ENCODE measurements at regions not wholly inside any gene's neighbourhood (a gene's known extent, or its start where the extent isn't known, plus 50 kb on each side); places are given as distances from the start of the nearest gene placed in this dataset.

DNA sequence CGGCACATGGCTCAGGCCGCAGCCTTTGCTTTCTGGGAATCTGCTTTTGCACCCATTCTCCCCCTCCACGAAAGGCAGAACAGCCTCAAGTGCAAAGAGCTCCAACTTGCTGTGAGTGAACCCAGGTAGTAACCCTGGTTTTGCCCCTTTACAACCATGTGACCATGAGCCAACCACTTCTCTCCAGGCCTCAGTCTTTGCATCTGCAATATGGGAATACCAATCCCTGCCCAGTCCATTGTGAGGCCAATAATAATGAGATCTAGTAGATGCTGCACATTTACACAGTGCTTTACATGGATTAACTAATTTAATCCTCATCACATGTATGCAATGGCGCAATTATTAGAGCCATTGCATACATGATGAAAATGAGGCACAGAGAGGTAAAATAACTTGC, 108.9 kb upstream of the MYL2 start:
- TF ChIP-seq OSR1 (CRISPR knock-in tag; IDR thresholded peaks at IDR 0.05), result no peak
- TF ChIP-seq TOX (CRISPR knock-in tag; IDR thresholded peaks at IDR 0.05; ENCODE audit: borderline replicate concordance), result no peak
- no peak for TF ChIP-seq TCF4 (CRISPR knock-in tag; IDR thresholded peaks at IDR 0.05; ENCODE audit: borderline replicate concordance)
- TF ChIP-seq, protein P1, sequence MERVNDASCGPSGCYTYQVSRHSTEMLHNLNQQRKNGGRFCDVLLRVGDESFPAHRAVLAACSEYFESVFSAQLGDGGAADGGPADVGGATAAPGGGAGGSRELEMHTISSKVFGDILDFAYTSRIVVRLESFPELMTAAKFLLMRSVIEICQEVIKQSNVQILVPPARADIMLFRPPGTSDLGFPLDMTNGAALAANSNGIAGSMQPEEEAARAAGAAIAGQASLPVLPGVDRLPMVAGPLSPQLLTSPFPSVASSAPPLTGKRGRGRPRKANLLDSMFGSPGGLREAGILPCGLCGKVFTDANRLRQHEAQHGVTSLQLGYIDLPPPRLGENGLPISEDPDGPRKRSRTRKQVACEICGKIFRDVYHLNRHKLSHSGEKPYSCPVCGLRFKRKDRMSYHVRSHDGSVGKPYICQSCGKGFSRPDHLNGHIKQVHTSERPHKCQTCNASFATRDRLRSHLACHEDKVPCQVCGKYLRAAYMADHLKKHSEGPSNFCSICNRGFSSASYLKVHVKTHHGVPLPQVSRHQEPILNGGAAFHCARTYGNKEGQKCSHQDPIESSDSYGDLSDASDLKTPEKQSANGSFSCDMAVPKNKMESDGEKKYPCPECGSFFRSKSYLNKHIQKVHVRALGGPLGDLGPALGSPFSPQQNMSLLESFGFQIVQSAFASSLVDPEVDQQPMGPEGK (CRISPR knock-in tag; IDR thresholded peaks at IDR 0.05; ENCODE audit: borderline replicate concordance), result no peak
- TF ChIP-seq ISL1 (CRISPR knock-in tag; IDR thresholded peaks at IDR 0.05), result no peak
- no peak for TF ChIP-seq ZNF565 (CRISPR knock-in tag; conservative IDR thresholded peaks at IDR 0.05; ENCODE audit: low read depth)
- TF ChIP-seq ZNF8 (CRISPR knock-in tag; IDR thresholded peaks at IDR 0.05), result no peak
- no peak for TF ChIP-seq RARB (CRISPR knock-in tag; IDR thresholded peaks at IDR 0.05)
- no peak for TF ChIP-seq ZC3H10 (CRISPR knock-in tag; IDR thresholded peaks at IDR 0.05)
- TF ChIP-seq ZFP3 (CRISPR knock-in tag; IDR thresholded peaks at IDR 0.05), result no peak
- no peak for TF ChIP-seq ZFP30 (CRISPR knock-in tag; IDR thresholded peaks at IDR 0.05)
- TF ChIP-seq ESRRG (CRISPR knock-in tag; IDR thresholded peaks at IDR 0.05), result no peak
